ENCODE measurements at regions not wholly inside any gene's neighbourhood (a gene's known extent, or its start where the extent isn't known, plus 50 kb on each side); places are given as distances from the start of the nearest gene placed in this dataset.

DNA sequence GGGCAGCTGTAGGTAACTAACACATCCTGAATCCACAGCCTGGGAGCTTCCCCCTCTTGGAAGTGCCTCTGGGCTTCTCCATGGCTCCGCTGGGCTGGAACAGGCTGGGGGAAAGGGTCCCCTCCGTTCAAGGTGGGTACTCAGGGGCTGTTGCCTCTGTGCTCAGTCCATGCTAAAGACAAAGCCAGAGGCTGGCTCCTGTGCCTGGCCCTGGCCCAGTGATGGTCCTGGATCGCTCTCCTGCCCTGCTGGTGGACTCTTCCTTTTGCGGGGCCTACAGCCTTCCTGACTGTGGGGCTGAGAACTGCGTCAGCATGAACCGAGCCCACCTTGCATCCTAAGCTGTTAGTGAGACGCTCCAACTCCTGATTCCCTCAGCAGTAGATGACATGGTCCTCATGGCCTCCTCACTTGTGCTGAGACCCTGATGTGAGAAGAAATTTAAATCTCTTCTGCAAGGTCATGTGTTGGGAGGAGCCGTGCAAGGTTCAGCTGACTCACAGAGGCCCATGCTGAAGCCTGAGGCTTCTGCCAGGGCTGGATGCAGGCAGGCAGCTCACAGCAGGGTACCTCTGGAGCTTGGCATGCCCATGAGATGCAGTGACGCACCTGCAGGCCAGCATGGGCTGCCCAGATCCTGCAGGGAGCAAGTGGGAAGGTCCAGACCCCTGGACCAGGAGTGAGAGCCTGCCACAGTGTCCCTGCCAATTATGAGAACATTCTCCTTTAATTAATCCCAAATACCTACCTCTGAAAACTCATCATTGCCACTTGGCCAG is 1285.5 kb downstream of the TBC1D22A start:
- CTCF ChIA-PET = no interaction called here
- no peaks in the 10 kb centered on the region for H3K4me1 ChIP-seq (ENCODE audit: insufficient read depth, low read length)
- H3K27ac ChIP-seq (ENCODE audit: low read depth, low read length) = no peak overlapping the region
- H3K4me3 ChIP-seq (ENCODE audit: low read length) = no peak overlapping the region
- Mint-ChIP-seq H3K36me3 (no peaks in the 10 kb centered on the region), H3K27me3 (peaks cover 5 to 8% of the 10 kb centered on the region in 2 donors), H3K4me3 (no peak overlapping the region), H3K9me3 (no peaks in the 10 kb centered on the region), H3K4me1 (peaks cover 0 to 8% (median 6%) of the 10 kb centered on the region in 3 donors), H3K27ac (no peak overlapping the region)
- H3K9me3 ChIP-seq (ENCODE audit: low read length) = no peaks in the 10 kb centered on the region
- H3K27me3 ChIP-seq (ENCODE audit: insufficient read depth, low read length, poor library complexity, severe bottlenecking) = no peaks in the 10 kb centered on the region
- DNase-seq = no peak
- POLR2A ChIA-PET = no interaction called here
- H3K36me3 ChIP-seq (ENCODE audit: insufficient read depth, low read length) = no peaks in the 10 kb centered on the region

DNA sequence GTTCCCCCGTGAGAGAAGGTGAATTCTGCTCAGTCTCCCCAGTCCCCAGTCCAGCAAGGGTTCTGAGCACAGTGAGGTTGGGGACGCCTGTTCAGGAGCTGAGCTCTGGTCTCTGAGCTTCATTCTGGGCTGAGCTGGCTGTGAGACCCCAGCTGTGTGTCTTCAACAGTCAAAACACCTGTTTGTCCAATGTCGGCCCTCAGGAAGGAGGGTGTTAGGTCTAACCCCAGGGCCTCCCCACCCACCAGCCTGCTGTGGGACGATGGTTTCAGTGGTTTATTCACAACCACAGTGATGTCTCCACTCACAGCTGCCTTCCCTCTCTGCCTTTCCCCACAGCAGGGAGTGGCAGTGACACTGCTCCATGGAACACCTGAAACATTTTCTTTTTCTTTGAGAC is 1282.9 kb downstream of the TBC1D22A start:
- H3K27ac ChIP-seq (ENCODE audit: low read depth, low read length) = no peak overlapping the region
- no peak overlapping the region for H3K27ac Mint-ChIP-seq
- DNase-seq = no peak
- H3K4me1 ChIP-seq (ENCODE audit: insufficient read depth, low read length) = no peaks in the 10 kb centered on the region
- H3K27me3 Mint-ChIP-seq = peaks cover 5 to 18% of the 10 kb centered on the region in 2 donors
- H3K36me3 ChIP-seq (ENCODE audit: insufficient read depth, low read length) = no peaks in the 10 kb centered on the region
- H3K9me3 ChIP-seq (ENCODE audit: low read length) = no peaks in the 10 kb centered on the region
- ChIA-PET CTCF (no interaction called here), POLR2A (no interaction called here)
- no peak overlapping the region for H3K4me3 Mint-ChIP-seq
- no peaks in the 10 kb centered on the region for H3K27me3 ChIP-seq (ENCODE audit: insufficient read depth, low read length, poor library complexity, severe bottlenecking)
- H3K4me1 Mint-ChIP-seq = peaks cover 0 to 8% (median 6%) of the 10 kb centered on the region in 3 donors
- peaks cover 0 to 3% (median 0%) of the 10 kb centered on the region in 5 donors for H3K9me3 Mint-ChIP-seq
- no peak overlapping the region for H3K4me3 ChIP-seq (ENCODE audit: low read length)
- H3K36me3 Mint-ChIP-seq = no peaks in the 10 kb centered on the region

- H3K27ac Mint-ChIP-seq = no peak overlapping the region
- no peak overlapping the region for H3K4me3 Mint-ChIP-seq
- H3K36me3 ChIP-seq (ENCODE audit: insufficient read depth, low read length) = no peaks in the 10 kb centered on the region
- no peak overlapping the region for H3K27ac ChIP-seq (ENCODE audit: low read depth, low read length)
- H3K4me1 Mint-ChIP-seq = peaks cover 0 to 8% (median 6%) of the 10 kb centered on the region in 3 donors
- no peaks in the 10 kb centered on the region for H3K36me3 Mint-ChIP-seq
- ChIA-PET POLR2A (no interaction called here), CTCF (no interaction called here)
- peaks cover 0 to 6% (median 0%) of the 10 kb centered on the region in 5 donors for H3K9me3 Mint-ChIP-seq
- no peak for DNase-seq
- no peaks in the 10 kb centered on the region for H3K27me3 ChIP-seq (ENCODE audit: insufficient read depth, low read length, poor library complexity, severe bottlenecking)
- H3K4me3 ChIP-seq (ENCODE audit: low read length) = no peak overlapping the region
- no peaks in the 10 kb centered on the region for H3K4me1 ChIP-seq (ENCODE audit: insufficient read depth, low read length)
- H3K9me3 ChIP-seq (ENCODE audit: low read length) = no peaks in the 10 kb centered on the region
- H3K27me3 Mint-ChIP-seq = peaks cover 4 to 18% of the 10 kb centered on the region in 2 donors
These were observed 1282.1 kb downstream of the TBC1D22A start for GRCh38 chr22:48044487-48045060.

DNA sequence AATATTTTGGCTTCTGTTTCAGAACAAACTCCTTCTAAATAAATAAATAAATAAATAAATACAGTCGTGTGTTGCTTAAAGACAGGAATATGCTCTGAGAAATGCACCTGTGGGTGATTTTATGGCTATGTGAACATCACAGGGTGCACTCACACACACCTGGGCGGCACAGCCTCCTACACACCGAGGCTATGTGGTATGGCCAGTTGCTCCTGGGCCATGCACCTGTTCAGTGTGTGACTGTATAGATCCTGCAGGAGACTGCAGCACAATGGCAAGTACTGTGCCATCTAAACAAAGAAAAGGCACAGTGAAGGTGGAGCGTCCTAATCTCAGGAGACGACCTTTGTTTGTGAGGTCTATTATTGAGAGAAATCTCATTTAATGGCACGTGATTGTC is 1281.1 kb downstream of the TBC1D22A start:
- Histone ChIP-seq H3K4me3 (ENCODE audit: low read length) (no peak overlapping the region), H3K27me3 (ENCODE audit: insufficient read depth, low read length, poor library complexity, severe bottlenecking) (no peaks in the 10 kb centered on the region), H3K4me1 (ENCODE audit: insufficient read depth, low read length) (no peaks in the 10 kb centered on the region), H3K27ac (ENCODE audit: low read depth, low read length) (no peak overlapping the region), H3K9me3 (ENCODE audit: low read length) (no peaks in the 10 kb centered on the region), H3K36me3 (ENCODE audit: insufficient read depth, low read length) (no peaks in the 10 kb centered on the region)
- ChIA-PET POLR2A (no interaction called here), CTCF (no interaction called here)
- peaks cover 4 to 18% of the 10 kb centered on the region in 2 donors for H3K27me3 Mint-ChIP-seq
- peaks cover 0 to 6% (median 3%) of the 10 kb centered on the region in 5 donors for H3K9me3 Mint-ChIP-seq
- no peak overlapping the region for H3K4me3 Mint-ChIP-seq
- no peak for DNase-seq
- no peak overlapping the region for H3K27ac Mint-ChIP-seq
- H3K36me3 Mint-ChIP-seq = no peaks in the 10 kb centered on the region
- H3K4me1 Mint-ChIP-seq = peaks cover 0 to 8% (median 6%) of the 10 kb centered on the region in 3 donors

DNA sequence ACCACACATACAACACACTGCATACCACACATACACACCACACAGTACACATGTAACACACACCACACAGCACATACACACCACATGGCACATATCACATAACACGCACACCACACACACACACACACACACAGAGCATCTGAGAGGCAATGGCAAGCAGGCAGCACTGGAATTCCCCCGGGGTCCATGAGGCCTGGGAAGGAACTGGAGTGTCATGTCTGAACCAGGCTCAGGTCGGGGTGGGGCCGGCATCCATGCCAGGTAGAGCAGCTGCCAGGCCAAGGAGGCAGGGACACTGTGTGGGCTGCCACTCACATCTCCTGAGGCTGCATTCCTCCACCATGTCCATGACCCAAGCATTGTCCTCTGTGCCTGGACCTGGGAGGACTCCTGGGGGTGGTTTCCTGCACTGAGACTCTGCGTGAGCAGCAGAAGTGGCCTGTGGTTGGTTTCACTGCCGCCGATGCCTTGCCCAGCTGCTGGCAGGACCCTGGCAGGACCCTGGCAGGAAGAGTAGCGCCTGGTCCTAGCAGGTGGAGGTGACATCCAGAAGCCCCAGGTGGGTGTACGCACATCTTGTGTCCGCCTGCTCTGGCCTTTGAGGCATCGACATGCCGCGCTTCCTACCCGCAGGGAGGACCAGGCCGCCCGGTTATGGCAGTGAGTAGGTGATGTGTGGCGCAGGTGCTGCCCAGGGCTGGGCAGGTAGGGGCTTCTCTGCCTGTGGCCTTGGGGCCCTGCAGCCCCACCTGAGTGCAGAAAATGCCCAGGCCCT is 1280.4 kb downstream of the TBC1D22A start:
- Mint-ChIP-seq H3K4me1 (peaks cover 0 to 8% (median 6%) of the 10 kb centered on the region in 3 donors), H3K27ac (peak overlapping the region in 1 of 8 donors; percentile 15), H3K4me3 (no peak overlapping the region), H3K36me3 (no peaks in the 10 kb centered on the region), H3K9me3 (peaks cover 0 to 7% (median 3%) of the 10 kb centered on the region in 5 donors), H3K27me3 (peaks cover 3 to 22% of the 10 kb centered on the region in 2 donors)
- Histone ChIP-seq H3K9me3 (ENCODE audit: low read length) (no peaks in the 10 kb centered on the region), H3K27ac (ENCODE audit: low read depth, low read length) (no peak overlapping the region), H3K4me3 (ENCODE audit: low read length) (no peak overlapping the region), H3K4me1 (ENCODE audit: insufficient read depth, low read length) (no peaks in the 10 kb centered on the region), H3K36me3 (ENCODE audit: insufficient read depth, low read length) (no peaks in the 10 kb centered on the region), H3K27me3 (ENCODE audit: insufficient read depth, low read length, poor library complexity, severe bottlenecking) (no peaks in the 10 kb centered on the region)
- ChIA-PET POLR2A (no interaction called here), CTCF (no interaction called here)
- DNase-seq = no peak

DNA sequence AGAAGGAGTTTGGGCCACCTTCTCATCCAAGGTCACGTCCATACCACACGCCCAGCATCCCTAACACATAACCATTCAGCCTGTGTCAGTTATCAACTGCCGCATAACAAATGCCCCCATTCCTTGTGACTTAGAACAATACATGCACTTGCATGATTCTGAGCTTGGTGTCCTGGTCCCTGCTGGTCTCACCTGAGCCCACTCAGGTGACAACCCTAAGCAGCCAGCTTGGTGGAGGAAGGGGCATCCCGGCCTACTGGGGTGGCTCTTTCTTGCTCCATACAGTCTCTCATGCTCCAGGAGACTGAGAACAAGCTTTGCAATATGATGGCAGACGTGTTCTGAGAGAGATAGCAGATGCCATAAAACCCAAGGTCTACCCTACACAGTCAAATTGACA is 1276.9 kb downstream of the TBC1D22A start:
- Mint-ChIP-seq H3K4me1 (no peaks in the 10 kb centered on the region), H3K27ac (no peak overlapping the region), H3K4me3 (no peak overlapping the region), H3K27me3 (peaks cover 13 to 38% of the 10 kb centered on the region in 2 donors), H3K9me3 (peaks cover 0 to 7% (median 3%) of the 10 kb centered on the region in 5 donors), H3K36me3 (no peaks in the 10 kb centered on the region)
- POLR2A ChIA-PET = interaction anchor here (0.5 kb wide), 1 partner anchor 9 kb away, joined by 3 read pairs; no protein-coding TSS in a partner anchor
- no peak overlapping the region for H3K4me3 ChIP-seq (ENCODE audit: low read length)
- DNase-seq = no peak
- H3K36me3 ChIP-seq (ENCODE audit: insufficient read depth, low read length) = no peaks in the 10 kb centered on the region
- no peaks in the 10 kb centered on the region for H3K4me1 ChIP-seq (ENCODE audit: insufficient read depth, low read length)
- CTCF ChIA-PET = no interaction called here
- H3K9me3 ChIP-seq (ENCODE audit: low read length) = no peaks in the 10 kb centered on the region
- H3K27ac ChIP-seq (ENCODE audit: low read depth, low read length) = no peak overlapping the region
- no peaks in the 10 kb centered on the region for H3K27me3 ChIP-seq (ENCODE audit: insufficient read depth, low read length, poor library complexity, severe bottlenecking)

DNA sequence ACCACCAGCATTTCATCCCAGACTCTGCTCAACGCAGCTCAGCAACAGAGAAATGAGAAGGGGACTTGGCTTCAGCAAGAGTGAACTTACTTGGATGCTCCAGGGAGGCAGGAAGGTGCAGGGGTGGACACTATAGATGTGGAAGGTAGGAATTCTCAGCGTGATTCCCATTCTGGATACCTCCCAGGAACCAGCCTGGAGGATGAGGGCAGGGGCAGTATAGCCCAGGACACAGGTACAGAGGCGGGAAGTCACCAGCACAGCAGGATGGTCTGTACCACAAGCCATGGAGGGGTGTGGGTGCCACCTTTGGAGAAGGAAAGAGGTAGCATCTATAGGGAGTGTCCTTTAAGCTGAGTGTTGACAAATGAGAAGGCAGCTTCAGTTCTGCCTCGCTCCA is 1275.2 kb downstream of the TBC1D22A start:
- Mint-ChIP-seq H3K4me1 (no peaks in the 10 kb centered on the region), H3K27me3 (peaks cover 13 to 34% of the 10 kb centered on the region in 2 donors), H3K9me3 (peaks cover 0 to 7% (median 3%) of the 10 kb centered on the region in 5 donors), H3K27ac (peak overlapping the region in 1 of 8 donors; percentile 63), H3K36me3 (no peaks in the 10 kb centered on the region), H3K4me3 (no peak overlapping the region)
- POLR2A ChIA-PET = no interaction called here
- H3K4me1 ChIP-seq (ENCODE audit: insufficient read depth, low read length) = no peaks in the 10 kb centered on the region
- H3K27me3 ChIP-seq (ENCODE audit: insufficient read depth, low read length, poor library complexity, severe bottlenecking) = no peaks in the 10 kb centered on the region
- no peak for DNase-seq
- H3K4me3 ChIP-seq (ENCODE audit: low read length) = no peak overlapping the region
- H3K27ac ChIP-seq (ENCODE audit: low read depth, low read length) = no peak overlapping the region
- no peaks in the 10 kb centered on the region for H3K36me3 ChIP-seq (ENCODE audit: insufficient read depth, low read length)
- CTCF ChIA-PET = interaction anchor here (1.1 kb wide), 1 partner anchor 221 kb away, joined by 3 read pairs; no protein-coding TSS in a partner anchor
- H3K9me3 ChIP-seq (ENCODE audit: low read length) = no peaks in the 10 kb centered on the region

DNA sequence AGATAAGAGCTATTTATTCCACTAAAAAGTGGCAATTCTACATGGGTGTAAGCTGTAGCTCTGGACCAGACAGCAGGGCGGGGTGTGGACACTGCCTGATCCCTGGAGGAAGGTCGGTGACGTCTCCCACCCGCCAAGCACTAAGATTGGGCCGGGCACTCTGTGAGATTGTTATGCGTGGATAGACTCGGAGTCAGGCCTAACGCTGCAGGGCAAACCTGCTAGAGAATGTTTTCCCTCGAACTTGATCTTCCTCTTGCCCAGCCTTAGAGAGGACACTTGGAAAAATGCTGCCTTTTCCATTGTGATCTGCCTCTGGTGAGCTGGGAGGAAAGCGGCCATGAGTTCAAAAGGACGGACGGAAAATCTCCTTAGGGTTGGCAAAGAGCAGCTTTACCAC is 1273.4 kb downstream of the TBC1D22A start:
- Mint-ChIP-seq H3K27me3 (peaks cover 13 to 24% of the 10 kb centered on the region in 2 donors), H3K4me1 (no peaks in the 10 kb centered on the region), H3K27ac (no peak overlapping the region), H3K36me3 (no peaks in the 10 kb centered on the region), H3K4me3 (no peak overlapping the region), H3K9me3 (peaks cover 0 to 5% (median 3%) of the 10 kb centered on the region in 5 donors)
- no peaks in the 10 kb centered on the region for H3K4me1 ChIP-seq (ENCODE audit: insufficient read depth, low read length)
- H3K36me3 ChIP-seq (ENCODE audit: insufficient read depth, low read length) = no peaks in the 10 kb centered on the region
- POLR2A ChIA-PET = no interaction called here
- no peaks in the 10 kb centered on the region for H3K27me3 ChIP-seq (ENCODE audit: insufficient read depth, low read length, poor library complexity, severe bottlenecking)
- no peak overlapping the region for H3K27ac ChIP-seq (ENCODE audit: low read depth, low read length)
- CTCF ChIA-PET = no interaction called here
- no peak overlapping the region for H3K4me3 ChIP-seq (ENCODE audit: low read length)
- H3K9me3 ChIP-seq (ENCODE audit: low read length) = no peaks in the 10 kb centered on the region
- DNase-seq = no peak

All from CD8-positive, alpha-beta memory T cell (primary cell).